ENCODE measurements at regions not wholly inside any gene's neighbourhood (a gene's known extent, or its start where the extent isn't known, plus 50 kb on each side); places are given as distances from the start of the nearest gene placed in this dataset.
A peak's percentile ranks its signal among the peaks of the same experiment; 100 is the strongest.

GRCh38 chr6:4185419-4185818, 50.0 kb upstream of the ECI2 start:
- ChIA-PET POLR2A (no interaction called here), CTCF (interaction anchor here (1.1 kb wide), 1 partner anchor 19 kb away, joined by 3 read pairs; no protein-coding TSS in a partner anchor)
- H3K9me3 Mint-ChIP-seq, result peaks cover 4% of the 10 kb centered on the region
- no peak overlapping the region for H3K27ac Mint-ChIP-seq
- H3K27me3 Mint-ChIP-seq, result peaks cover 13% of the 10 kb centered on the region
- no peak for TF ChIP-seq CTCF (IDR thresholded peaks at IDR 0.05)
- H3K36me3 Mint-ChIP-seq (ENCODE audit: low read depth), result no peaks in the 10 kb centered on the region
- H3K4me3 Mint-ChIP-seq, result no peak overlapping the region
- ATAC-seq, result peak; percentile 66
- intact Hi-C loops (cut with micrococcal nuclease), result no loop called here
- H3K4me1 Mint-ChIP-seq (ENCODE audit: low read depth), result peaks cover 9% of the 10 kb centered on the region
- DNase-seq, result peak; percentile 57

Measured in activated CD8-positive, alpha-beta T cell treated with anti-CD3 and anti-CD28 coated beads for 36 hours (primary cell).